AML-193 (cell line): ENCODE measurements at regions not wholly inside any gene's neighbourhood (a gene's known extent, or its start where the extent isn't known, plus 50 kb on each side); places are given as distances from the start of the nearest gene placed in this dataset.

ENCODE experiments used
- DNase-seq, 2 experiments: peaks; one replicate each; lab custom pipeline; 2025; lab: John Stamatoyannopoulos, UW

DNA sequence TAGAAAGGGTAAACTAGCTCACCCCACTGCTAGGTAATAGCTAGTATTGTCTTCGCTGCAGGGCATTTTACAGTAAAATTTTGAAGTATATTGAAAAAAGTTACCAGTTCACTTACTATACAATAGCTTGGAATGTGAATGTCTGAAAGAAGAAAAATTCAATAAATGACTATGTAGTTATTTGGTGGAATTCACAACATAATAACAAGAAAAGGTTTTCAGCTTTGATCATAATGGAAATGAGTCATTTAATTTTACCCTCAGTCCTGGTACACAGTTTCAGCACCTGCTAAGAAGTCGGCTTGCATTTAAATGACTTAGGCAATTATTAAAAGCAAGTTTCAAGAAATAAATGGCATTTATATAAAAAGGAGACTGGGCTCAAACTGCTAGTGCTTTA is 90.4 kb downstream of the NUP35 start:
- DNase-seq = no peak

DNA sequence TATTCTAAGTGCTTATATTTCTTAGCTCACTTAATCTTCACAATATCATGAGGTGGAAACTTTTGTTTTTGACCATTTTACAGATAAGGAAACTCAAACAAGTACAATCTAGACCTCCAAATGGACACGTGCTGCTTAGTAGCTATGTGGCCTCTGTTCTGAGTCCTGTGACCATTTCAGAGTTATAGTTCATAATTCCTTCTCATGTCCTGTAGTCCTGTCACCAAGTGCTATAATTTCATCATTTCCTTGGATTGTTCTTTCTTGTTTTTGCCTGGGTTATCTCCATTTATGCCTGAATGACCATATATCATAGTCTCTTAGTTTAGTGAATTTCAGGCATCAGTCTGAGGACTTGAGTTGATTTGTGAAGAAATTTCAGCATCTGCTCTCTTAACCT is 91.7 kb downstream of the NUP35 start:
- no peak for DNase-seq

DNA sequence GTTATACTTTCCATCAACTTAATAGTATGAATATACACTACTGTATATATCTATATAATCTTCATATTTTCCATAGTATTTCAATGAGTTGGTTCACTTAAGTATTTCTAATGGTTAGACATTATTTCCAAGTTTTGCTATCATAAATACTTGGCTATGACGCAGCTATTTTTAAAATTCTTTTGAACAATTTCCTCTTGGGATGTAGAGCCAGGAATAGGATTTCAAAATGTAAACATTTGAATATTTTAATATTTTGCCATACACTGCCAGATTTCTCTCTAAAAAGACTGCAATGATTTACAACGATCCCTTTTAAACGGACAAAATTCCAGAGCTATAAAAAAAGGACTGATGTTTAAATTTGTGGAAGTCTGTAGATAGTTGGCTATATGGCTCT is 95.6 kb downstream of the NUP35 start:
- DNase-seq = no peak

DNA sequence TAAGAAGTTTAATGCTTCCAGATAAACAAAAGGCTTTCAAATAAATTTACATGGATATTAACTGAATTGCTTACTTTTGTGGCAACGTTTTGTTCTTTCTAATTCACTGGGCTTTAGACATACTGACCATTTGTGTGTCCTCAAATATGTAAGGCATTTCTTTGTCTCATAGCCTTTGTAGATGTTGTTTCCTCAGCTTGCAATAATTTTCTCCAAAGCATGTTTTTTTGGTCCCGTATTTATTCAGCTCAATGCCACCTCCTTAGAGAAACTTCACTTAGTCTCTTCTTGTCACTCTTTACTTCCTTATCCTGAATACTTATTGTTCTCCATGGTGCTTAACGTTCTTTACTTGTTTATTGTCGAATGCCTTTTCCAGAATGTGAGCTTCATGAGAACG is 98.5 kb downstream of the NUP35 start:
- DNase-seq = no peak

DNA sequence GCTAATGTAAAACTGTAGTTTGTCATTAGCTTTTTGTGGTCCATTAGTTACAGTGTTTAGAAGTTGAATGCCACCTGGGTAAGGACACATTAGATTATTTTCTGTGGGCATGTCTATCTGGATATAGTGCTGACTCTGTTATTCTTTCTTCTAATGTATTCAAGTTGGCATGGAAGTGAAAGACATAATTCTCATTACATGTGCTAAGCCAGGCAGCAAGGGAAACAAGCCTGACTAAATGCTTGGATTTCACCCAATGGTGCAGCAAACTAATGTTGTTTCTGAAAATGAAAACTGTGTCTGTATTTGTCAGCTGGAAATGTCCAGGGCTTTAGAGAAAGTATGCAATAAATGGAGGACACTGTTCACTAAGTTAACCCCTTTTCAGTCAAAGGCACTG is 100.7 kb downstream of the NUP35 start:
- no peak for DNase-seq

DNA sequence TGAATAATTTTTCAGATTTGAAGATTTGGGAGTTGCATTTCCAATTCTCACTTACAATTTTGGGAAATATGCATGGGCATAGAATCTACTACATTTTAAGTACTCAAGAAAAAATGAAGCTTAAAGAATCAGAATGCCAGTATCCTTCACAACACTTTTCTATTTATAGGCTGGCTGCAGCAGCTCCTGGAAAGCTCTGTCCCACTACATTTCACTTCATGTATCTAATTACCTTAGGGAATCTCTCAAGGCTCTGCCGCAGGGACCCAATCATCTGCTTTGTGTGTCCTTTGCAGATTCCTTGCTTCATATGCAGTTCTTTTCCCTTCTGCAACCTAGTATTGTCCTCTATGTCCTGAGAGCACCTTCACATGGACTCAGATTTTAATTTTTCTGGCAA is 102.9 kb downstream of the NUP35 start:
- DNase-seq = no peak

DNA sequence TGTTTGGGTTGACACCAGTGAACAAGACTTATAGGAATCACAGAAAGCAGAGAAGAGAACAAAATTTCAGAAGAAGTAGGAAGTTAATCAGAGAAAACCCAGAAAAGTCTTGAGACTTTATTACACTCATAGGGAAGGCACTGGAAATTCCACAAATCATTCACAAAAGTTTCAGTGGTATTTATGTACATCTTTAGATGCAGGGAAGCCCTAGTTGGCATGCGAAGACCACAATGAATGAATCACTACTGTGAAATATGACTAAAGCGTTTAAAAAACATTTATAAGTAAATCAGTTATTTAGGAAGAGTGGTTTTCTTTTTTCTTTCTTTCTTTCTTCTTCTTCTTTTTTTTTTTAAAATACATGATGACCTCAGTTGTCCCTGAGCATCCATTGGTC is 105.1 kb downstream of the NUP35 start:
- no peak for DNase-seq

DNA sequence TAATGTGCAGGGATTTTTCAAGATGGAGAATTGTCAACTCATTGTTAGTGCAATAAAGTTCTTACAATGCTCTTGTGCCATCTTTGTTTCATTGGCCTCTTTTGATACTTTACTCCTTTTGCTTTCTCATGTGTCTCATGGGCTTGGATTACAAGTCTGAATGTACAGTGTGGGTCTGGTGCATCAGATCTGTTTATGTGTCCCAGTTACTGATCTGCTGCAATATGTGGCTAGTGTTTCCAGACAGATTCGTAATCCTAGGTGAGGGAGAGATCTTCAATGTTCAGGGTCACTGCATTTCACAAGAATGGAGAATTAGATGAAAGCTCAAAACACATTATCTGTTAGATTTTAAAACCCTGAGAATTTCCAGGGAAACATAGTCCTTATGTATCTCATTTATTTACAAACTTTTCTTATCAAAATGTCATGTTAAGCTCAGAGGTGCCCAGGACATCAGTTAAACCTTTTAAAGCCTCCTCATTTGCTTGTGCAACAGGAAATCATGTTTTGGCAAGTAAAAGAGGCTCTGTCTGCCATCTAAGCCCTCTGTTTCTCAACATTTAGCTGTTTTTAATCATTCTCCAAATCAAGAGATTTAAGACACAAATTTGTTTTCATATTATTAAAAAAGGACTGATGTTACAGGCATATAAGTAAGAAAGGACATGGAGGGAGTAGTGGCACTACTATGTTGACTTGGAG is 108.1 kb downstream of the NUP35 start:
- DNase-seq = peak; percentile 25 to 32

DNA sequence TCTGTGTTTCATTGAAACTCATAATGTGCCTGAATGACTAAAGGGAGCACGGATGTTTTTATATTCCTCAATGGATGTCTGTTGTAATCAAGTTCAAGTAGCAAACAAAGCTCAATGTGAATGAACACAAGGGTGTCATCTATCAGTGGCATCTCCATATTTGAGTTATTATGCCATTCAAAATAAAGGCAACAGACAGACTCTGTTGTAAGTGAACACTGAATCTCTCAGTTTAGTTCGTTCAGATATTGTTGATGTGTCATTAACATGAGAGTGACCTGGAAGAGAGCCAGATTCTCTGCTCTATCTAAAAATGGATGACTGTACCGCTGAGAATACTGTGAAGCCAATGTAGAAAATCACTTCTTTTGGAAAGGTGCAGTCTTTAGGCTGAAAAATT is 118.7 kb downstream of the NUP35 start:
- no peak for DNase-seq

DNA sequence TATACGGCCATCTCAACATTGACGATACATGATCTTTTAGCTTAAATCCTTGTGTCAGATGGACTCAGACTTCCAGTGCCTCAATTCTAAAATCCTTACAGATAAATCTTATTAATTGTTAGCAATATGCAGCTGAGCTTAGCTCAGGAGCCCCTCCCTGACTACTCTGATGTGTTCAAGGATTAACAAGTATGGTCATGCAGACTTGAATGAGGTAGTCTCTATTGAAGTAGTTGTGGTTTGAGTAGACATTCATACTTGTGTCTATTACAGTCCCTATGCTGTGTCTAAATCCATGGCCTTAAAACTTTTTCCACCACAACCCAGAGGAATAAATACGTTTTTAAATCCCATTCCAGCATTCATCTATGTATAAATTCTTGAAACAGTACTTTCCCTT is 119.5 kb downstream of the NUP35 start:
- no peak for DNase-seq

DNA sequence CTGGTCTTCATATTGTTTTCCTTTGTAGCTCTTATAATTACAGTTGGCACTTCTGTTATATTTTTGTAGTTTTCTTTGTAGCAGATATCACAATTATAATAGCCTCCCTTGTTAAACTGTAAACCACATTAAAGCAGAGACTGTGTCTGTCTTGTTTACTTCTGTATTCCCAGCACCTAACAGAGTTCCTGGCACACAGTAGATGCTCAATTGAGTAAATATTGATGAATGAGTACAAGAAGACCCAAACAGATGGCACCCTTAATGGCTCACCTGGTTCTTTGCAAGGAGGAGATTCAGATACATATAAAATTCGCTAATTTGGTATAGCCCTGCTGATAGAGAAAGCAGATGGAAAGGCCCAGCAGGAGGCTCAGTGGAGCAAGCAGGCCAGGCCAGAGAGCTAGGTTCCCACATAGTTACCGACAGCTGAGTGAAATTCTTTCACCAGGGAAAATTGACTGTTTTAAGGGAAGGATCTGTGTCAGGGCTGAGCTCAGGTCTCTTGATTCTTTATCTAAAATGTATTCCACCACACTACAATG is 120.1 kb downstream of the NUP35 start:
- no peak for DNase-seq

DNA sequence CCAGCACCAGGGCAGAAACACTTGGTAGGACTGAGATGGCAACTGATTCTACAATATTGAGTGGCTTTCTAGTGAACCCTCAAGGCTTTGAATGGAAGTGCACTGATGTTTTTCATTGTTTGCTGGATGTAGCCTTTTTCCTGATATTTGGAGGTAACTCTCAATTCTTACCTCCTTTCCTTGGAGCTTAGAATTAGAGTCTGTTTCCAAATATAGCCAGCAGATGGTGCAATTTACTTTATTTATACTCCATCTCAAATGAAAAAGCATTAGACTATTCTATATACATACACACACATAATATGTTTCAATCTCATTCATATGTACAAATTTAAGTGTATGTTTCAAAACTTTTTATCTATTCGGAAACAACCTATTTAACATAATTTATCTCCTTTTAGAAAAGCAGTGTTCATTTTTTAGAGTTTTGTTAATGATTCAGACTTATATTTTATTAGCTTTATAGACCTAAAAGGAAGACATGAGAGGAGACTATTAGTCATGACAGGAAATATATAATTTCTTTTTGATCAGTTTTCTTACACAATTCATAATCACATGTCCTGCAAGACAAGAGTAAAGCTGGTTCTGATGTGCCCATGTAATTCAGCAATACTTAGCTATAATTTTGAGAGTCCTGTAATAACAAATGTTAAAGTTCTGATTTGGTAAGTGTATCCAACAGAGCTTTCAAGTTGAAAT is 124.8 kb downstream of the NUP35 start:
- peak; percentile 42 to 44 for DNase-seq

DNA sequence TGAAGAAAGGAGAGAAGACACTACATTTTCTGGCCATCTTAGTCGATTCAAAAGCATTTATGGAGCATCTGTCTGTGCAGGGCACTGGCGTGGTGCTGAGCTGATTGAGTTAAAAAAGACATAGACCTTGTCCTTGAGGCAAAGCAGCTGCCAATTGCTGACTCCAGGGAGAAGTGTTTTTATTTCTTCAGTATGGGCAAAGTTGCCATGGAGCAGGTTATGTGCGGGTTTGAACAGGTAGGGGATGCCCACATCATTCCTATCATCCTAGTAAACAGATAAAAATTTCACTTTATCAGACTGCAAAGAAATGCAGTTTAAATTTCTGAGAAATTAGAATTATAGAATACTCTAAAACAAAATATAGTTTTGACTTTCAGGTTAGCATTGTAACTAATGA is 125.8 kb downstream of the NUP35 start:
- no peak for DNase-seq

DNA sequence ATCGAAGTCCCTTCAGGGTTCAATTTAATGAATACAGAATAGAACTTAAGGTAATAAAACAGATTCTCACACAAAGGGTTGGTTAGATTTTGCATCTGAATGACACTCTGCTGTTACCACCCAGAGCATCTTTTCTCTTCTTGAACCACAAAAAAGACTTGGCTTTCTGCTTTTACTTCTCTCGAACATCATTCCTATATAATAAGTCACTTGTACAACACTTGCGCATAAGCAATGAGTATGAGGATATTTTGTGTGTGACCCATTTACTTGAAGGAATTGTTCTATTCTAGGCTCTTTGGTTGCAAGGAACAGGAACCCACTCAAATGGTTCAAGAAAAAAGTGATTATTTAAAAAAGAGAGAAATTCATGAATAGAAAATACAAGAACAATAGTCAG is 126.2 kb downstream of the NUP35 start:
- no peak for DNase-seq

DNA sequence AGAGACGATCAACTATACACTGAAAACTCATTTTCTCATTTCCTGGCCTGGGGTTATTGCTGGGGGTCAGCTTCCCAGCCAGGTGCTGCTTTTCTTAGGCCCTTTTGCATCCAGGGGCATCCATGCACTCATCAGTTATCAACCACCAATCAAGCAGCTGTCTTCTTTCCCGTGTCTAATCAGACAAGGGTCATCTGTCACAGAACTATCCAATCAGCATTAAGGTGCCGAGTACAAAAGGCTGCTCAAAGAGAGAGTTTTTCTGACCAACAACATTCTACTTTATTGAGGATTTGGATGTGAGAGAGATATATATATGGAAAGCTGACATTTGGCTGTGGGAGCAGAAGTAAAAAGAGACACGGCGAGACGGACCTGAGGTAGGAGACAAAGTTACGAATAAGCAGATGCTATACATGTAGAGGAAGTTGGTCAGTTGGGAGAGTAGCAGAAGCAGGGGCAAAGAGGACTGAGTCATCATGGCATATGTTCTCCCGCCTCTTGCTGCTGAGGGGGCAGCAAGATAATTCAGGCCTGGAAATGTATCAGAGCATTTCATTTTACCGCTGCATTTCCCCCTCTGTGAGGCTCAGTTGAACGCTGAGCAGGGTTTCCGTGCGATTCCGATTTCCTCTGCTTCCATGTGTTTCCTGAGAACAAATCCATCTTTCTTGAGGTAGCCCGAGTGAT is 129.3 kb downstream of the NUP35 start:
- no peak for DNase-seq

DNA sequence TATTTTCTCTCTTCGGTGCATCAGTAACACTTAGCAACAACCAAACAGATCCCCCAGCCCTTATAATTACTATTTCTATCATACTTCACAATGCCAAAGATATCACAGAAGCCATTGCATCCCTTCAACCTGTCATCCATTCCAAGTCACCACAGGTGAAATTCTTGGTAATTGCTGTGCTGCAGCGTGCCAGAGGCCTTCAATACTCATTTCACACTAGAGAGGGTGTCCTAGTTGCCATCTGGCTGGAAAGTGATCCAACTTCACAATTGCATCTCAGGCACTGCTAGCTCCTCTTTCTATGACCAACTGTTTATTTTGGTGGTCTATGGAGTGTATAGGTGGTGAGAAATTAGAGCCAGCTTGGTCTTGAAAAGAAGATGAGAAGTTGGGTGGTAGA is 131.2 kb downstream of the NUP35 start:
- DNase-seq = no peak

DNA sequence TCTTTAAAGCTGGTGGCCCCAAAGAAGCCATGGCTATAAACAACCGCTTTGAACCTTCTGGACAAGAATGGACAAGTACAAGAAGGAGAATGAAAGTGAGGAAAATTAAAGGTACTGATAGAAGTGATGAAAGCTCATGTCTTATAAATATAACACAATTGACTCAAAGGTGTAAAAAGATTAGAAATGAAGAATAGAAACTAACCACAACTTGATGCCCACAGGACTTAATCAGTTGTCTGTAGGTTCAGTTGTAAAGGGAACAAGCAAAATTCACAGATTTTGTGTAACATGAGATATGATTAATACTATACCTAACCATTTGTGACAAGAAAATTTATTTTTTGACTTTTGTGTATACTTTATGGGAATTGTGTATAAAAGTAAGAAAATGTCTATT is 135.7 kb downstream of the NUP35 start:
- no peak for DNase-seq

DNA sequence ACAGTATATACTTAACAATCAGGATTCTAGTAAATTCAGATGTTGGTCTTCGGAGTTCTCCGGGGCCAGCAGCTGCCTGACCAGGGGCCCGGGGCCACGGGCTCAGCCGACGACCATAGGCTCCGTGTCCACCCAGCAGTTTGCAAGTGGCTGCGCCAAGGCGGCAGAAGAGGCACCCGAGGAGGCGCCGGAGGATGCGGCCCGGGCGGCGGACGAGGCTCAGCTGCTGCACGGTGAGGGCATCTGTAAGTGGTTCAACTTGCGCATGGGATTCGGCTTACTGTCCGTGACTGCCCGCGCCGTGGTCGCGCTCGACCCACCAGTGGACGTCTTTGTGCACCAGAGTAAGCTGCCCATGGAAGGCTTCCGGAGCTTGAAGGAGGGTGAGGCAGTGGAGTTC is 136.3 kb downstream of the NUP35 start:
- DNase-seq = no peak

DNA sequence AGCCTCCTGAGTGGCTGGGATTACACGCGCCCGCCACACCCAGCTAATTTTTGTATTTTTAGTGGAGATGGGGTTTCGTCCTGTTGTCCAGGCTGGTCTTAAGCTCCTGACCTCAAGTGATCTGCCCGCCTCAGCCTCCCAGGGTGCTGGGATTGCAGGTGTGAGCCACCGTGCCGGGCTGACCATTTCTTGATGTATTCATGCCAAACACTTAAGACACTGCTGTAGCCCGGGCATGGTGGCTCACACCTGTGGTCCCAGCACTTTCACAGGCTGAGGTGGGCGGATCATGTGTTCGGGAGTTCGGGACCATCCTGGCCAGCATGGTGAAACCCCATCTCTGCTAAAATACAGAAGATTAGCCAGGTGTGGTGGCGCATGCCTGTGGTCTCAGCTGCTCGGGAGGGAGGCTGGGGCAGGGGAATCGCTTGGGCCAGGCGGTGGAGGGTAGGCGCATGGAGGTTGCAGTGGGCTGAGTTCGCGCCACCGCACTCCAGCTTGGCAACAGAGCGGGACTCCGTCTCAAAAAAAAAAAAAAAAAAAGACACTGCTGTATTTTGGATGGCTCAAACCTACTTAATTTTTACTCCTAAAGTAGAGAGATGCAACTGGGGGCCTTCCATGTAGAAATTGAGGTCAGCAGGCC is 140.8 kb downstream of the NUP35 start:
- no peak for DNase-seq

DNA sequence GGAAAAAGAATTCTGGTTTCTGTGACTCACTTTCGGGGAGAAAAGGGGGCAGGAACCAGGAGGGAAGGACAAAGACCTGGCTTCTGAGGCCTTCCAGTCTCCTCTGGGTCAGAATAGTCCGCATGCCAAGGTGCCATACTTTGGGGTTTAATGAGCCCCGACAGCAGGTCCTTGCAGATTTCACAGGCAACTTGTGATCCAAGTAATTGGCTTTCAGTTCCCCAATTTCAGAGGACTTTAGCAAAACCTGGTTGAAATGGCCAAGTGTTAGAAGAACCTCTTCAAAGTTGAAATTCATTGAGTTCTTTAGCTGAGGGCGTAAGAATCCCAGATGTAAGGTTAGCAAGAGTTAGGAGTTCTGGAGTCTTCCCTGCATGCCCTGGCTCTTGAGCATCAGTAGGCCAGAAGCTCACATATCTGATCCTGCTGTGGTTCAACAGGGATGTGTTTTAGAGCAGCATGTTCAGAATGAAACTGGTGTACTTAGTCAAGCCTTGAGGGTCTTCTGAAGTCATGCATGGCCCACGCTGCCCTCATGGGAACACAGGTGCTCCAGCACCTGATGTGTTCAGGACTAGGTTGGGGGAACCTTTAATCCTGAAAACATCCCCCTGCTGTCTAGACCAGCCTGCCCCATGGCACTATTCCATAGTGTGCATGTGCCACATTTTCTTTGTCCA is 143.0 kb downstream of the NUP35 start:
- DNase-seq = no peak

DNA sequence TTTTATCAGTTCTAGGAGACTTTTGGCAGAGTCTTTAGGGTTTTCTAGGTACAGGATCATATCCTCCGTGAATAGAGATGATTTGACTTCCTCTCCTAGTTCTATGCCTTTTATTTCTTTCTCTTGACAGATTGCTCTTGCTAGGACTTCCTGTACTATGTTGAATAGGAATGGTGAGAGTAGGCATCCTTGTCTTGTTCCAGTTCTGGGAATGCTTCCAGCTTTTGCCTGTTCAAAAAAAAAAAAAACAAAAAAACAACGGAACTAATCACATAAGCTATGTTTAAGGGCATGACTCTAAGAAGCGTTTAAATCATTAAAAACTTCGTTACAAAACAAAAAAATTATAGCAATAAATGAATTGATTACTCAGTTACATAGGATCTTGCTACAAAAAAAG is 145.7 kb downstream of the NUP35 start:
- no peak for DNase-seq

DNA sequence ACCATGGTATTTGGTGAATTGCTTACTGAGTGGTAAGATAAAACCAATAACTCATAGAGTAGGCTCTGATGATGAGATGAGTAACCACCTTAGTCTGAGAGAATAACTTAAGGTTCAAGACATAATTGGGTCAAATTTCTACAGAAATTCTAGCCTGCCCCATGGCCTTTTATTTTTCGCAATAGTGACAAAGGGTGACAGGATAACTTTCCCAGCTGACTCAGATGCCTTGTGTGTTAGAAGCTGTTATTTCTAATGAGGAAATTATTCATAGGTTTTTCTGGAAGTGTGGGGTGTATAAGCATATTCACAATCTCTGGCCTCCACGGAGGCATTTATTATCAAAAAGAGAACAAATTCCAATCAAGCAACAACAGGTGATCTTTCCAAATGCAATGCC is 159.0 kb downstream of the NUP35 start:
- DNase-seq = no peak
